NAMALWA (cell line): ENCODE measurements at regions not wholly inside any gene's neighbourhood (a gene's known extent, or its start where the extent isn't known, plus 50 kb on each side); places are given as distances from the start of the nearest gene placed in this dataset.
"Not testable (repeated sequence)": the region's sequence is repeated elsewhere in the genome, so short reads cannot be mapped to it uniquely, and the experiment has no call there.

Experiments used
- DNase-seq: peaks from one replicate; pipeline ENCODE4 v3.0.0-alpha.2; 2015; ENCODE audit warnings: low spot score

- no peak for DNase-seq
Observed at GRCh38 chr6:139754898-139755775, 380.7 kb upstream of the CITED2 start.

GRCh38 chr6:139753198-139753861 lies 378.9 kb upstream of the CITED2 start:
- DNase-seq = no peak

GRCh38 chr6:139752086-139752485 lies 377.6 kb upstream of the CITED2 start:
- DNase-seq = no peak

- DNase-seq = no peak
Observed at GRCh38 chr6:139751179-139751578, 376.7 kb upstream of the CITED2 start.

- DNase-seq = no peak
Observed at GRCh38 chr6:139748353-139749146, 374.1 kb upstream of the CITED2 start.

- no peak for DNase-seq
Observed at GRCh38 chr6:139747154-139747553, 372.7 kb upstream of the CITED2 start.

GRCh38 chr6:139744891-139745290 lies 370.4 kb upstream of the CITED2 start:
- no peak for DNase-seq

- DNase-seq = no peak
Observed at GRCh38 chr6:139743664-139744437, 369.4 kb upstream of the CITED2 start.

- no peak for DNase-seq
Observed at GRCh38 chr6:139742671-139743070, 368.2 kb upstream of the CITED2 start.

GRCh38 chr6:139738801-139739455 lies 364.5 kb upstream of the CITED2 start:
- no peak for DNase-seq

- peak; percentile 19 for DNase-seq
Observed at GRCh38 chr6:139736325-139736906, 362.0 kb upstream of the CITED2 start.

GRCh38 chr6:139732451-139732850 lies 358.0 kb upstream of the CITED2 start:
- no peak for DNase-seq

GRCh38 chr6:139730340-139730974 lies 356.0 kb upstream of the CITED2 start:
- no peak for DNase-seq

GRCh38 chr6:139728876-139729427 lies 354.5 kb upstream of the CITED2 start:
- no peak for DNase-seq

- not testable (repeated sequence) for DNase-seq
Observed at GRCh38 chr6:139726272-139726671, 351.8 kb upstream of the CITED2 start.

- DNase-seq = no peak
Observed at GRCh38 chr6:139722530-139722929, 348.1 kb upstream of the CITED2 start.

GRCh38 chr6:139721954-139722353 lies 347.5 kb upstream of the CITED2 start:
- DNase-seq = no peak

- no peak for DNase-seq
Observed at GRCh38 chr6:139713900-139714506, 339.6 kb upstream of the CITED2 start.

GRCh38 chr6:139713424-139713823 lies 339.0 kb upstream of the CITED2 start:
- no peak for DNase-seq

GRCh38 chr6:139712830-139713229 lies 338.4 kb upstream of the CITED2 start:
- no peak for DNase-seq
